Keratinocyte (primary cell): ENCODE measurements at regions not wholly inside any gene's neighbourhood (a gene's known extent, or its start where the extent isn't known, plus 50 kb on each side); places are given as distances from the start of the nearest gene placed in this dataset.

Experiments used
- CTCF ChIP-seq, 3 experiments: IDR thresholded peaks in 1 of 3; conservative IDR thresholded peaks in 1 of 3; optimal IDR thresholded peaks in 1 of 3; 2 replicates in 2 of 3; 3 replicates in 1 of 3; pipeline versions ENCODE3 to v1.5.1; 2011; ENCODE audit warnings: low read length in 3 of 3, mild to moderate bottlenecking in 3 of 3, moderate library complexity in 2 of 3, control low read depth in 1 of 3, inconsistent platforms in 1 of 3; ENCODE audit not compliant: insufficient read depth in 2 of 3; ENCODE audit errors: extremely low read depth in 1 of 3
- EZH2 ChIP-seq: IDR thresholded peaks from one replicate; pipeline ENCODE4 v1.6.1; 2012; ENCODE audit warnings: inconsistent platforms, mild to moderate bottlenecking, low read length, moderate library complexity

DNA sequence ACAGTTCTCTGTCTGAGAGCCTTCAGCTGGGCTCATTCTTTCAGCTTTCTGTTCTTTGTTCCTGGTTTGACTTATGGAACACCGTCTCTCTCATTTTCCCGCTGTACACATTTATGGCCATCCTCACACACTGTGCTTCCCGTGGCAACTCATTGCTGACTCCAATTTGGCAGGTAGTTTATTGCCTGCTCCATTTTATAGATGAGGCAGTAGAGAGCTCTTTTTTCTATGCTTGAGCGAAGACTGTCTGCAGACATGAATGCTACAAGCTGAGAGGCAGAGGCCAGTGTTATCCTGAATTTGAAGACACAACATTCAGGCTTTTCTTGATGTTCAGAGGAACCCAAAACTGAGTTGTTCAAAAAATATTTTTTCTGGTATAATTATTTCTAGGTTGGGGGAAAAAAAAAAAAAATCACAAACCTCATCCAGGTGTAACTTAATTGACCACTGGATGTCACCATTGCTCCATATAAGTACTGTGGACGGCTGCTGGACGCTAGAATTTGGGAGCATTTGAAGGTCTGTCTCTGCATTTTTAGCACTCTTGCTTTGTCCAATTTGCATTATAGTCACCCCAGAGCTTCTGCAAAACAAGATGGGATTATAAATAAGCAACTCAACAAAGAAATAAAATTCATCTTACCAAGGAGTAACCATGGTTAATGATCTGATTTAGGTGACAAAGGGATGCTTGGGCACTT lies 83.5 kb downstream of the HRH4 start:
- TF ChIP-seq CTCF (optimal IDR thresholded peaks at IDR 0.05 in 1 of 3, IDR thresholded peaks at IDR 0.05 in 1 of 3, conservative IDR thresholded peaks at IDR 0.05 in 1 of 3; ENCODE audit: extremely low read depth in 1 of 3, insufficient read depth in 2 of 3, low read length in 3 of 3) (peak; percentile 38 to 59 (median 42)), EZH2 (no peak)
